ENCODE measurements at regions not wholly inside any gene's neighbourhood (a gene's known extent, or its start where the extent isn't known, plus 50 kb on each side); places are given as distances from the start of the nearest gene placed in this dataset.

DNA sequence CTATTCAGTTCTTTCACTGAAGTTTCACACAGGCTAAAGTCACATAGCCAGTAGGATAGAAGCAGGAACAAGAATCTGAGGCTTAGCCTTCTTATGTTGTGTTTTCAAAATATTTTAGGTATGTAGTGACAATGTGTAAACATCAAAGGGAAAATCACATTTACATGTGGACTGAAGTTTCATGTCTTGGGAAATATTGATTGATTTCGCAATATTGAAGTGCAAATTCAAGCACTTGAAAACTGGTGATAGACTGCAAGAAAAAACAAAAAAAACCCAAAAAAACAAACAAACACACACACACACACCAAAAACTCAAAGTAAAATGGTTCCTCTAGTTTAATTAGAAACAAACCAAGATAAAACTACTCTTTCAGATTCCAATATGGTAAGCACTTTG, 773.3 kb downstream of the PDCD6IP start (continued):
- TF ChIP-seq ZNF462 (CRISPR knock-in tag; IDR thresholded peaks at IDR 0.05) (no peak), NANOG (IDR thresholded peaks at IDR 0.05; ENCODE audit: borderline replicate concordance) (no peak), ZNF114 (CRISPR knock-in tag; IDR thresholded peaks at IDR 0.05) (no peak), POLR2AphosphoS5 (IDR thresholded peaks at IDR 0.05; ENCODE audit: low read depth) (no peak), CREB1 (CRISPR knock-in tag; IDR thresholded peaks at IDR 0.05; ENCODE audit: low read depth) (no peak), ZNF331 (CRISPR knock-in tag; IDR thresholded peaks at IDR 0.05; ENCODE audit: low read depth) (no peak), STAT1 (IDR thresholded peaks at IDR 0.05; ENCODE audit: unreplicated experiment) (no peak)
- TF ChIP-seq, protein P1, sequence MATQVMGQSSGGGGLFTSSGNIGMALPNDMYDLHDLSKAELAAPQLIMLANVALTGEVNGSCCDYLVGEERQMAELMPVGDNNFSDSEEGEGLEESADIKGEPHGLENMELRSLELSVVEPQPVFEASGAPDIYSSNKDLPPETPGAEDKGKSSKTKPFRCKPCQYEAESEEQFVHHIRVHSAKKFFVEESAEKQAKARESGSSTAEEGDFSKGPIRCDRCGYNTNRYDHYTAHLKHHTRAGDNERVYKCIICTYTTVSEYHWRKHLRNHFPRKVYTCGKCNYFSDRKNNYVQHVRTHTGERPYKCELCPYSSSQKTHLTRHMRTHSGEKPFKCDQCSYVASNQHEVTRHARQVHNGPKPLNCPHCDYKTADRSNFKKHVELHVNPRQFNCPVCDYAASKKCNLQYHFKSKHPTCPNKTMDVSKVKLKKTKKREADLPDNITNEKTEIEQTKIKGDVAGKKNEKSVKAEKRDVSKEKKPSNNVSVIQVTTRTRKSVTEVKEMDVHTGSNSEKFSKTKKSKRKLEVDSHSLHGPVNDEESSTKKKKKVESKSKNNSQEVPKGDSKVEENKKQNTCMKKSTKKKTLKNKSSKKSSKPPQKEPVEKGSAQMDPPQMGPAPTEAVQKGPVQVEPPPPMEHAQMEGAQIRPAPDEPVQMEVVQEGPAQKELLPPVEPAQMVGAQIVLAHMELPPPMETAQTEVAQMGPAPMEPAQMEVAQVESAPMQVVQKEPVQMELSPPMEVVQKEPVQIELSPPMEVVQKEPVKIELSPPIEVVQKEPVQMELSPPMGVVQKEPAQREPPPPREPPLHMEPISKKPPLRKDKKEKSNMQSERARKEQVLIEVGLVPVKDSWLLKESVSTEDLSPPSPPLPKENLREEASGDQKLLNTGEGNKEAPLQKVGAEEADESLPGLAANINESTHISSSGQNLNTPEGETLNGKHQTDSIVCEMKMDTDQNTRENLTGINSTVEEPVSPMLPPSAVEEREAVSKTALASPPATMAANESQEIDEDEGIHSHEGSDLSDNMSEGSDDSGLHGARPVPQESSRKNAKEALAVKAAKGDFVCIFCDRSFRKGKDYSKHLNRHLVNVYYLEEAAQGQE (IDR thresholded peaks at IDR 0.05; ENCODE audit: unreplicated experiment): no peak

Data from GM23338 (cell line).